Caco-2 (cell line): ENCODE measurements at regions not wholly inside any gene's neighbourhood (a gene's known extent, or its start where the extent isn't known, plus 50 kb on each side); places are given as distances from the start of the nearest gene placed in this dataset.

Experiments
- BruUV-seq: library from RNA; stranded (reverse); fragments of 400-500 nt; replicated peaks from 2 replicates; lab custom pipeline; 2021; lab: Mats Ljungman, UMichigan
- CTCF ChIA-PET: fragments of 300-600 bp; sonication (Branson Sonifier 250); formaldehyde crosslinking; loops from one replicate; lab custom pipeline; 2022; ENCODE audit warnings: antibody characterized with exemption; lab: Charles Lee
- POLR2A ChIA-PET: fragments of 300-600 bp; sonication (Branson Sonifier 250); formaldehyde crosslinking; loops from one replicate; lab custom pipeline; 2022; ENCODE audit warnings: antibody characterized with exemption; lab: Charles Lee
- DNase-seq, 2 experiments: peaks; one replicate each; pipeline versions ENCODE4 v3.0.0 to v3.0.0-alpha.2; 2020 to 2022
- H3K27me3 ChIP-seq: replicated peaks from 2 replicates; pipeline ENCODE4 v1.6.0; 2011; ENCODE audit warnings: low read length; ENCODE audit not compliant: control insufficient read depth, insufficient read depth
- H3K36me3 ChIP-seq: 2 replicates; pipeline ENCODE4 v1.5.1; 2011; ENCODE audit warnings: low read length; ENCODE audit not compliant: control insufficient read depth, insufficient read depth
- H3K4me1 ChIP-seq: fragments of 250-450 bp; sonication (Bioruptor Pico); 2 replicates; pipeline ENCODE4 v1.5.1; 2020; ENCODE audit warnings: mild to moderate bottlenecking
- H3K4me3 ChIP-seq: 2 replicates; pipeline ENCODE4 v1.5.1; 2011; ENCODE audit warnings: low read depth, mild to moderate bottlenecking, control low read depth, low read length
- H3K9me3 ChIP-seq: fragments of 250-450 bp; sonication (Bioruptor Pico); 2 replicates; pipeline ENCODE4 v1.5.1; 2020; ENCODE audit warnings: mild to moderate bottlenecking, moderate library complexity
- H3K27ac Mint-ChIP-seq: one replicate; pipeline ENCODE4 v1.8.0; 2022; ENCODE audit warnings: mixed read lengths; ENCODE audit not compliant: unreplicated experiment
- H3K27me3 Mint-ChIP-seq: one replicate; pipeline ENCODE4 v1.8.0; 2022; ENCODE audit warnings: mixed read lengths; ENCODE audit not compliant: insufficient read depth, unreplicated experiment
- H3K36me3 Mint-ChIP-seq: one replicate; pipeline ENCODE4 v1.8.0; 2022; ENCODE audit warnings: mild to moderate bottlenecking, mixed read lengths; ENCODE audit not compliant: insufficient read depth, unreplicated experiment
- H3K4me1 Mint-ChIP-seq: one replicate; pipeline ENCODE4 v1.8.0; 2022; ENCODE audit warnings: low read depth, mixed read lengths; ENCODE audit not compliant: unreplicated experiment
- H3K4me3 Mint-ChIP-seq: one replicate; pipeline ENCODE4 v1.8.0; 2022; ENCODE audit warnings: mild to moderate bottlenecking, moderate library complexity, mixed read lengths; ENCODE audit not compliant: unreplicated experiment
- H3K9me3 Mint-ChIP-seq: one replicate; pipeline ENCODE4 v1.8.0; 2022; ENCODE audit warnings: mixed read lengths; ENCODE audit not compliant: unreplicated experiment
- CTCF ChIP-seq, 2 experiments: fragments of 200-600 bp in 1 of 2; IDR thresholded peaks; 1 replicate in 1 of 2; 2 replicates in 1 of 2; pipeline versions ENCODE4 v1.5.1 to v1.8.0; 2011 to 2022; ENCODE audit warnings: antibody characterized with exemption in 1 of 2, control low read depth in 1 of 2, inconsistent platforms in 1 of 2, low read depth in 1 of 2, low read length in 1 of 2, mild to moderate bottlenecking in 1 of 2, moderate library complexity in 1 of 2; ENCODE audit not compliant: insufficient read depth in 1 of 2, severe bottlenecking in 1 of 2, unreplicated experiment in 1 of 2
- intact Hi-C: fragments of 100-400 bp; cut with micrococcal nuclease; formaldehyde crosslinking; loops from one replicate; pipeline ENCODE4 v1.10.0; 2022; ENCODE audit not compliant: unreplicated experiment

GRCh38 chr5:35319333-35320002, 89.2 kb upstream of the PRLR start:
- Histone ChIP-seq H3K9me3 (no peaks in the 10 kb centered on the region), H3K27me3 (no peaks in the 10 kb centered on the region), H3K4me3 (no peak overlapping the region), H3K4me1 (no peaks in the 10 kb centered on the region), H3K36me3 (no peaks in the 10 kb centered on the region)
- no TSS peak for BruUV-seq
- ChIA-PET CTCF (no interaction called here), POLR2A (no interaction called here)
- H3K36me3 Mint-ChIP-seq: no peaks in the 10 kb centered on the region
- H3K27ac Mint-ChIP-seq: no peak overlapping the region
- no peak overlapping the region for H3K4me3 Mint-ChIP-seq
- no peak for TF ChIP-seq CTCF (IDR thresholded peaks at IDR 0.05; ENCODE audit: insufficient read depth in 1 of 2, low read depth in 1 of 2, low read length in 1 of 2, severe bottlenecking in 1 of 2, unreplicated experiment in 1 of 2)
- intact Hi-C loops: no loop called here
- no peak for DNase-seq
- H3K4me1 Mint-ChIP-seq: no peaks in the 10 kb centered on the region
- peaks cover 8% of the 10 kb centered on the region for H3K27me3 Mint-ChIP-seq
- peaks cover 9% of the 10 kb centered on the region for H3K9me3 Mint-ChIP-seq

DNA sequence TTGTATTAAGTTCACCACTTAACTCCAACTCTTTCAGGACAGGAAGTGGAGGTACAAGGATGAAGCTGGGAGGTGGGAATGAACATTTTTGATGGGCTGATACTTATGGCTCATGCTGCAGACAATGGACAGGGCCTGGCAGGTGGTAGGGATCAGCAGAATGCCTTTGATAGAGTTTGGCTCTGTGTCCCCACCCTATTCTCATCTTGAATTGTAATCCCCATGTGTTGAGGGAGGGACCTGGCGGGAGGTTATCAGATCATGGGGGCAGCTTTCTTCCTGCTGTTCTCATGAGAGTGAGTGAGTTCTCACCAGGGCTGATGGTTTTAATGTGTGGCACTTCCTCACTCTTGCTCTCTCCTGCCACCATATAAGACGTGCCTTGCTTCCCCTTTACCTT, 87.3 kb upstream of the PRLR start:
- H3K36me3 Mint-ChIP-seq: no peaks in the 10 kb centered on the region
- H3K4me3 Mint-ChIP-seq: no peak overlapping the region
- H3K4me3 ChIP-seq: no peak overlapping the region
- H3K4me1 Mint-ChIP-seq: no peaks in the 10 kb centered on the region
- POLR2A ChIA-PET: no interaction called here
- no peaks in the 10 kb centered on the region for H3K36me3 ChIP-seq
- no TSS peak for BruUV-seq
- no peaks in the 10 kb centered on the region for H3K9me3 ChIP-seq
- CTCF ChIA-PET: no interaction called here
- no peak for DNase-seq
- no peaks in the 10 kb centered on the region; the same call in 1 of the 2 replicates for H3K27me3 ChIP-seq
- peaks cover 10% of the 10 kb centered on the region for H3K27me3 Mint-ChIP-seq
- intact Hi-C loops: no loop called here
- no peaks in the 10 kb centered on the region for H3K4me1 ChIP-seq
- no peak overlapping the region for H3K27ac Mint-ChIP-seq
- no peak for TF ChIP-seq CTCF (IDR thresholded peaks at IDR 0.05; ENCODE audit: insufficient read depth in 1 of 2, low read depth in 1 of 2, low read length in 1 of 2, severe bottlenecking in 1 of 2, unreplicated experiment in 1 of 2)
- peaks cover 9% of the 10 kb centered on the region for H3K9me3 Mint-ChIP-seq

DNA sequence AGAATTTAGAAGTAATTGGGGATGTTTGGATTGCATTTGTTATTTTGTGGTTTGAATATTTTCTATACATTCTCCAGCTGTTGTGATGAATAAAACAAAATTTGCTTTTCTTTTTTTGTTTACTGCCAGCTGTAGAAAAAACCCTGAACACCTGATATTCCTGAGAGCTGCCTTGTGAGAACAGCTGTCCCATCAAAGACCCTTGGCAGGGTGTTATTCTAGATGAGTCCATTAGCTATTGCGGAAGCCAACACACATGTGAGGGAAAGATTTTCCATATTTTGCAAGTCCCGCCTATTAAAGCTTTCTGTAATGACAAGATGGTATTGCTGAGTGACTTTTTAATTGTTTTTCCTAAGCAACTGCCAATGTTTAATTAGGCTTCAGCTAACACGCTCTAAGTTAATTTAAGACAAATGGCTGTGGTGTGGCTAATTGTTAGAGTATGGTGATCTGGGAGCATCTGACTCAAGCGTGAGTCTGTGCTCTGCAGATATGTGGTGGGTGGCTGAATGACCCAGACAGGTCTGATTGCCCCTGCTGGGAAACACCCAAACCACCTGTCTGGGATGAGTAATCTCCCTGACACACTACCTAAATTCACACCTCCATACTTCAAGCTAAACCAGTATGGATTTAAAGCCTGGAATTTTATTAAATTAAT, 86.5 kb upstream of the PRLR start:
- BruUV-seq: no TSS peak
- no peak for DNase-seq
- intact Hi-C loops: no loop called here
- Histone ChIP-seq H3K4me3 (no peak overlapping the region), H3K36me3 (no peaks in the 10 kb centered on the region), H3K4me1 (no peaks in the 10 kb centered on the region), H3K27me3 (no peaks in the 10 kb centered on the region; the same call in 1 of the 2 replicates), H3K9me3 (no peaks in the 10 kb centered on the region)
- peaks cover 9% of the 10 kb centered on the region for H3K9me3 Mint-ChIP-seq
- H3K27me3 Mint-ChIP-seq: peaks cover 10% of the 10 kb centered on the region
- H3K4me1 Mint-ChIP-seq: no peaks in the 10 kb centered on the region
- no peak overlapping the region for H3K27ac Mint-ChIP-seq
- CTCF ChIA-PET: no interaction called here
- H3K36me3 Mint-ChIP-seq: no peaks in the 10 kb centered on the region
- no peak overlapping the region for H3K4me3 Mint-ChIP-seq
- no peak for TF ChIP-seq CTCF (IDR thresholded peaks at IDR 0.05; ENCODE audit: insufficient read depth in 1 of 2, low read depth in 1 of 2, low read length in 1 of 2, severe bottlenecking in 1 of 2, unreplicated experiment in 1 of 2)
- POLR2A ChIA-PET: no interaction called here
